GM21526 (cell line): ENCODE measurements at regions not wholly inside any gene's neighbourhood (a gene's known extent, or its start where the extent isn't known, plus 50 kb on each side); places are given as distances from the start of the nearest gene placed in this dataset.

Source experiments
- ATAC-seq: cut with Tn5 transposase; IDR thresholded peaks from one replicate; pipeline ENCODE4 v1.9.1; 2021; ENCODE audit warnings: moderate library complexity; ENCODE audit not compliant: unreplicated experiment, low FRiP score

- no peak for ATAC-seq
Observed at GRCh38 chr17:77723071-77723908, 235.2 kb upstream of the TNRC6C start.

DNA sequence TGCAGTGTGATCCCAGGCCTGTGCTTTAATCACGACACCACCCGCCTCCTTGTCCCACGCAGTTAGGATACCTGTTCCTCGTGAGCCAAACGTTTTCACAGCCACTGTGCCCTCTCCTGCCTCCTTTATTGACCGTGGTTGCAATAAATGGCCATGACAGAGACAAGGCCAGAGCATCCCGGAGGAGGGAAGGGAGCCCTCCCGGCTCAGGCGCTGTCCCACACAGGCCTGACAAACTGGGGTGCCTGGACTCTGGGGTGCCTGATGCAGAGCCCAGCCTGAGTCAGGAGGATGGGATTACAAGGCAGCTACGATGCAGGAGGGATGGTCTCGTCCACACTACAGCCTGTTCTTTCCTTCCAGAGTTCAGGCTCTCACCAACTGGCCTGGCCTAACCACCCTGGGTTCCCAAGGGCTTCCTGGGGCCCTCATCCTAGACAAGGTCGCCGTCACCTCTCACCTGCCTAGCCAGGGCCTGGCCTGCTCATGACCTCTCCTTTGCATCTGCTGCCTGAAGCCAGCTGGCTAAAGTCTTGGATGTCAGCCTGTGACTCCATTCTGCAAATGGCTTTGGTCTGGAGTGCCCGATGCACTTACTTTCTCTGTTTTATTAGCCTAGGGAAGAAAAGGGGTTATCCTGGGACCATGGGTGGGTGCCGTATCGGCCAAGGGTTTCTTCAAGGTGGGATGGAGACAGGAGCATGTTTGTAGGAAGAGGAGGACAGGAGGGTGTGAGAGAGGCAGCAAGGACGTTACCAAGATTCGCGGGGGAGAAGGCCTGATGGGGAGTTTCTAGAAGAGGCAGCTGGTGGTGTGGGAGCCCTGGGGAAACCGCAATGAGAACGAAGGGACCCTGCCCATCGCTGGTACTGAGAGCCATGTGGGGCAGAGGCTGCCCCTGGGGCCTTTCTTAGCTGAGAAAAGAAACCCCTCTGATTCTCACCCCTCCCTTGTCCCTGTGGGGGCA, 234.3 kb upstream of the TNRC6C start:
- ATAC-seq = no peak

GRCh38 chr17:77724876-77725615, 233.5 kb upstream of the TNRC6C start:
- ATAC-seq = no peak

DNA sequence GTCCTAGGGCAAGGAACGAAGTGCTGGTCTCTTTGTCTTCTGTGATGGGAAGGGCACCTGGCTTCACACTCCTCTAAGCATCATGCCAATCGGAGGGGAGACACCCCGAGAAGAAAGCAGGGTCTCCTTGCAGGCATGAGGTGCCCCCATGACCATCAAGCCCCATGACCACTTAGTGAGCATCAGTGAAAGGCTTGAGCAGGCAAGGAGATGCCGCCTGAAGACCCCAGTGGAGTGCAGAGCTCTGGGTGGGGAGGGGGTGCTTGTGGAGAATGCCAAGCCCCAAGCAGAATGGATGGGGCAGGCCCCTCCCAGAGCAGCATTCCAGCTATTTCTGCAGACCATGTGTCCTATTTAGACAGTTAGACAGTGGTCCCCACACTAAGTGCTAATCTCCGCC, 232.7 kb upstream of the TNRC6C start:
- ATAC-seq = no peak

GRCh38 chr17:77726549-77727006, 231.9 kb upstream of the TNRC6C start:
- no peak for ATAC-seq

GRCh38 chr17:77727037-77727615, 231.4 kb upstream of the TNRC6C start:
- ATAC-seq = no peak

DNA sequence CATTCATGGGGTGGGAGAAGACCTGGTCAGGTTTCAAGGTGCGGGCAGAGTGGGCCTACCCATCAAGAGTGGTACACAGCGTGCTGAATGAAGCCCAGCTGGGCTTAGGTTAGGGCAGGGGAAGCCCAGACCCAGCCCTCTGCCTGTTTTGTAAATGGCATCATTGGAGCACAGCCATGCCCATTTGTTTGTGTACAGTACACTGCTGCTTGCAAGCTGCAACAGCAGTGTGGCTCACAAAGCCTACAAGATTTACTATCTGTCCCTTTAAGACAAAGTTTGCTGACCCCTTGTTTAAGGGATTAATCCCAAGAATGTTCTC, 230.1 kb upstream of the TNRC6C start:
- ATAC-seq = no peak

DNA sequence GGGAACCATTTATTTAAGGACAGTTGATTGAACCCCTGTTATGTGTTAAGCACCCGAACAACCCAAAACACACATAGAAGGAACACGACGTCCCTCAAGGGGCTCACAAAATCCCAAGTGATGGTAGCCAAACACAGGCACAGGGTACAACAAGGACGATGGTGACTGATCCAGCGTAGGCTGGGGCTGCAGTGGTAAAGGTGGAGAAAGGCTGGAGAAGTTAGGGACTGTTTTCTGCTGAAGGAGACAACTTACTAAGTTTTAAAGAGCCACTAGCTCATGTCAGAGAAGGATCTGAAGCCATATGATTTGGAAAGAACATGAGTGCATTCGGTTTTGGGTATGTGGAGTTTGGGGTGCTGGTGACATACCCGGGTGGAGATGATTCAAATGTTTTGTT, 229.6 kb upstream of the TNRC6C start:
- no peak for ATAC-seq

DNA sequence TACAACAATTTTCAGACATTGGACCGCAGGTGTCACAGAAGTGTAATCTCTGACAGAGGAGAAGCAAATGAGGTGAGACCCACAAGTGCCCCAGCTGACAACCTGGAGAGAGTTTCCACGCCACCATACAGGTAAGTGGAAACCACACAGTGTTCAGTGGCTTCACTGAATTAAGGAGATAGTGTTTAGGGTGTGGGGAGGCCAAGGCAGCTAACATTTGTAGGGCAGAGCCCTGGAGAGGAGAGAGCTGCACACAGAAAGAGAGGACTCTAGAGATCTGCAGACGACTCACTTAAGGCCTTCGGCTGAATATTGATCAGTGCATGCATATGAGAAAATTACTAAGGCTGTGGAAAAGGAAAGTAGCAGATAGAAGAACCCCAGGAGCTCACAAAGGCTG, 228.9 kb upstream of the TNRC6C start:
- no peak for ATAC-seq

- ATAC-seq = no peak
Observed at GRCh38 chr17:77730376-77730775, 228.1 kb upstream of the TNRC6C start.

DNA sequence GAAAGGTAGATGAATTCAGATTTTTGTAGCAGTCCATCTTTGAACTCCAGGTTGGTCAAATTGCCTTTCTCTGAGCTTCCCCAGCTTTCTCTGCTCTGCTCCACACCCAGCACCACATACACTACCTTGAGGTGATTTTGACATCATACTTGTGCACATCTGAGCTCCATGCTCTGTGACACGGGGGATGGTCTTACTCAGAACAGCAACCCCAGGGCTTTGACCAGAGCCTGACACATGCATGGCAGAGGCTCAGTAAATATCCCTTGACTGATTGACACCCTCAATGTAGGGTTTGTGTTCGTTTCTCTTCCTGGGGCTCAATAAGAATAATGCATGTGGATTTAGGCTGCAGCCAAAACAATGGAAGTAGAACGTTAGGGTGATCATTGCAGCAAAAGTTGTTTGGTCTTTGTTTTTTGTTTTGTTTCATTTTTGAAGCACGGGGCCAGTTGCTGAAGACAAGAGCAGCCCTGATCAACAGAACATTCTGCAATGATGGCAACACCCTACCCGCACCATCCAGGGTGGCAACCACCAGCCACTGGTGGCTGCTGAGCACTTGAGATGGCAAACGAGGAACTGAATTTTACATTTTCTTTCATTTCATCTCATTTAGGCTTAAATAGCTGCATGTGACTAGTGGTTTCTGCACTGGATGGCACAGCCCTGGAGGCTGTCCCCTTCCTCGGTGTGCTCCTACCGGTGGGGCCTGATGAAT, 224.8 kb upstream of the TNRC6C start:
- no peak for ATAC-seq

DNA sequence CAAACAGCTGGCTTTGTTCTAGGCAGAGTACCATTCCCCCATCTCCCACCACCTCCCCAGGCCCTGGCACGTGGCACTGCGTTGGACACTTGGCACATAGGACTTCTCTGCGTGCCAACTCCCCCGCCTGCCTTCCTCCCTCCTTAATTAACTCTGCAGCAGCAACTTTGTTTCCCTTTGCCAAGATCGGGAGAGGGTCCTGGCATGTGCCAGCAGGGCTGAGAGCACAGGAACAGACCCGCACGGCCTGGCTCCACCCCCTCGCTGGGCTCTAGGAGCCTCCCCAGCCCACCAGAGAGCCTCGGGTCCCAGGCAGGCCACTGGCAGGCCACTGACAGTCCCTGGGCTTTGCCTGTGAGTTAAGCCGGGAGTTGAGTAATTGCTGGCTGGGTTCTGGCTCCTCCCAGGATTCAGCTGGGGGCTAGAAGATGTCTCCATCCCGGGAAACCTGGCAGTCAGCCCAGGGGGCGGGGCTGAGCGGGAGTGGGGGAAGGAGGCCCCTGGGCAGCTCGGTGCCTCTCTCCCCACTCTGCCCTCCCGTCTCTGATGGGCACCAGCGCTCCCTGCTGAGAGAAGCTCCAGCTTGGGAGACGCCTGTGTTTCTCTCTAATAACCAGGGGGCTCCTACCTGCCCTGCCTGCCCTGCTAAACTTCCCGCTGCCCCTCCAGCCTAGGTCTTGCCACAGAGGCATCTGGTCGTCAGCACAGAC, 224.0 kb upstream of the TNRC6C start:
- ATAC-seq = no peak

- no peak for ATAC-seq
Observed at GRCh38 chr17:77735081-77735565, 223.4 kb upstream of the TNRC6C start.

GRCh38 chr17:77735566-77736198, 222.8 kb upstream of the TNRC6C start:
- no peak for ATAC-seq

DNA sequence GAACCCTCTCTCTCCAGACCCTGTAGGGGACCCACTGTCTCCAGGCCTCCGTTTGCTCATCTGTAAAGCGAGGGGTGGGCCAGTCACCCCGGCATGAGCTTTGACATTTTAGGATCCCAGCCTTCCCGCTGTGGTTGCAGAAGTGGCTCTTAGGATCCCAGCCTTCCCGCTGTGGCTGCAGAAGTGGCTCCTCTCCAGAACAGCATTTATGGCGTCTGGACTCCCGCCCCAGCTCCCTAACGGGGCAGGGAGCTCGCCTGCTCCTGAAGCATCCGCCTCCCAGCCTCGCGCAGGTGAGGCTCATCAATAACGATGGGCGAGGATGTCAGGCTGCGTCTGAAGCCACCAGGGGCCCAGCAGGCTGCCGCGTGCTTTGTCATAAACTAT, 222.3 kb upstream of the TNRC6C start:
- no peak for ATAC-seq

DNA sequence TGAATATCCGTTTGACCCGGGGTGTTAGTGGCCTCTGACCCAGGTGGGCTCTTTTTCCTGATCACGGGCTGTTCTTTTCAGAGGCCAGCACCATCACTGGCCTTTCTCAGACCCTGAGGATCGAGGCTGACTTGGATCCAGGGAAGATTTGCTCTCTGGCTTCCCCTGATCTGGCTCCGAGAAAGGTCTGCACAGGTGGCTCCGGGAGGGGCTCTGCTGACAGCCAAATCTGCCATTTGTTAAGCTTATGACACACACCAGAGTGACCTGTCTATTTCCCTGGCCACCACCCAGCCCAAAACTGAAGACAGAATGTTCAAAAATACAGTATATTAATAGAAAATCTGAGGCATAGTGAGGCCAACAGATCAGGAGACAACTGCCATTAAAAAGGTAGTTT, 221.8 kb upstream of the TNRC6C start:
- no peak for ATAC-seq

DNA sequence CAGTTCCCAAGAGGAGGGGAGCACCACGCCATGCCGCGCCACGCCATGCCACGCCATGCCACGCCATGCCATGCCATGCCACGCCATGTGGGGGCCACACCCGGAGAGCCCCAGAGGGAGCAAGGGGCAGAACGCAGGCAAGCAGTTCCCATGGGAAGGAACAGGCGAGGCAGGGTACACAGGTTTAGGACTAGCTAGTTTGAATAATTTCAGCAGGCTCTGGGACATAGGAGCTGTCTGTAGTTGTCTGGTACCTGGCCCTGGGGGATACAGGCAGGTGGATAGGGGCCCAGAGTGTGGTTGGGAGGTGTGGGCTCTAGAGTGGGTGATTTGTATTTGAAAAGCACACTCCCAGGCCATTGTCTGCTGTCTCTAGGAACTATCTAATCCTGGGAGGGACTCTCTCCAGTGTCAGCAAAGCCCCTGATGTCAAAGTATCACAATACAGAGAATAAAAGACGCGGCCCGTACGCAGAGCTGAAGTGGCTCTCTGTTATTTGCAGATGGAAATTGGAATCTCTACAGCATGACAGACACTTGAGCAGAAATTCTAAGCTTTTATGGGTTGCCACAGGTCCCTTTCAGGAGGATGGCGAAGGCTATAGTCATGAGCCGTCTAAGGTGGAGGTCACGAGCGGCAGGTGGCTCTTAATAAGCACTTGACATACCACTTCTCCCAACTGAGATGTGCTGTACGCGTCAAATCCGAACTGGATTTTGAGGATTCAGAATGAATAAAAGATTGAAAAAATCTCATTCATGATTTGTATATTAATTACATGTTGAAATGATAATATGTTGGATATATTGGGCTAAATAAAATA, 220.8 kb upstream of the TNRC6C start:
- ATAC-seq = no peak
